H1 (cell line): ENCODE measurements at regions not wholly inside any gene's neighbourhood (a gene's known extent, or its start where the extent isn't known, plus 50 kb on each side); places are given as distances from the start of the nearest gene placed in this dataset.

Experiments used
- CTCF ChIA-PET: fragments of 300-600 bp; sonication (Branson Sonifier 250); formaldehyde crosslinking; loops from one replicate; lab custom pipeline; 2021; ENCODE audit not compliant: partially characterized antibody; lab: Charles Lee
- POLR2A ChIA-PET: fragments of 300-600 bp; sonication (Branson Sonifier 250); formaldehyde crosslinking; loops from one replicate; lab custom pipeline; 2021; ENCODE audit warnings: inconsistent platforms; ENCODE audit not compliant: partially characterized antibody; lab: Charles Lee
- DNase-seq, 2 experiments: peaks; one replicate each; pipeline versions ENCODE4 v3.0.0 to v3.0.0-alpha.2; 2010 to 2022; ENCODE audit warnings: low spot score in 2 of 2, low read depth in 1 of 2, mixed read lengths in 1 of 2
- FAIRE-seq: peaks from 2 replicates; lab custom pipeline; 2011; peaks lifted over from hg19 to GRCh38; lab: Jason Lieb, UNC
- H2AFZ ChIP-seq: 2 replicates; pipeline ENCODE4 v1.8.1; 2012; ENCODE audit warnings: low read length, inconsistent platforms
- H2AK5ac ChIP-seq: 2 replicates; pipeline ENCODE4 v1.6.1; 2013; ENCODE audit warnings: low read depth, low read length
- H2BK120ac ChIP-seq: replicated peaks from 2 replicates; pipeline ENCODE3; 2013; ENCODE audit warnings: low read depth, low read length, inconsistent platforms
- H2BK12ac ChIP-seq: 2 replicates; pipeline ENCODE4 v1.6.1; 2013; ENCODE audit warnings: low read depth, low read length
- H2BK15ac ChIP-seq: 2 replicates; pipeline ENCODE4 v1.6.1; 2013; ENCODE audit warnings: low read length
- H2BK20ac ChIP-seq: 2 replicates; pipeline ENCODE4 v1.6.1; 2013; ENCODE audit warnings: low read length
- H2BK5ac ChIP-seq: 2 replicates; pipeline ENCODE4 v1.6.1; 2013; ENCODE audit warnings: low read depth, low read length
- H3K14ac ChIP-seq: 2 replicates; pipeline ENCODE4 v1.6.1; 2013; ENCODE audit warnings: inconsistent platforms; ENCODE audit not compliant: insufficient read length
- H3K18ac ChIP-seq: 2 replicates; pipeline ENCODE4 v1.6.1; 2013; ENCODE audit warnings: low read length; ENCODE audit errors: extremely low read depth
- H3K23ac ChIP-seq: 2 replicates; pipeline ENCODE4 v1.6.1; 2013; ENCODE audit warnings: inconsistent platforms; ENCODE audit not compliant: insufficient read length
- H3K23me2 ChIP-seq: 2 replicates; pipeline ENCODE4 v1.6.1; 2013; ENCODE audit warnings: low read depth, low read length
- H3K27ac ChIP-seq: 2 replicates; pipeline ENCODE4 v1.6.1; 2011; ENCODE audit warnings: low read depth, low read length, inconsistent platforms
- H3K27me3 ChIP-seq, 4 experiments: replicated peaks in 1 of 4; 1 replicate in 1 of 4; 2 replicates in 3 of 4; pipeline versions ENCODE4 v1.6.1 to v1.8.1; 2011 to 2013; ENCODE audit warnings: low read length in 3 of 4, mild to moderate bottlenecking in 3 of 4, inconsistent platforms in 2 of 4, mixed read lengths in 2 of 4, moderate library complexity in 1 of 4; ENCODE audit not compliant: control insufficient read depth in 3 of 4, insufficient read depth in 3 of 4; ENCODE audit errors: extremely low read depth in 1 of 4
- H3K36me3 ChIP-seq, 4 experiments: 2 replicates each; pipeline versions ENCODE4 v1.6.1 to v1.8.1; 2011 to 2013; ENCODE audit warnings: mild to moderate bottlenecking in 4 of 4, low read length in 3 of 4, moderate library complexity in 2 of 4, control low read depth in 1 of 4, inconsistent platforms in 1 of 4; ENCODE audit not compliant: insufficient read depth in 4 of 4, control insufficient read depth in 2 of 4
- H3K4ac ChIP-seq: replicated peaks from 2 replicates; pipeline ENCODE3; 2013; ENCODE audit warnings: low read length, low read depth, mixed read lengths, inconsistent platforms; ENCODE audit not compliant: insufficient read length
- H3K4me1 ChIP-seq, 4 experiments: replicated peaks in 1 of 4; 1 replicate in 1 of 4; 2 replicates in 3 of 4; pipeline versions ENCODE4 v1.6.1 to v1.8.1; 2011 to 2013; ENCODE audit warnings: low read length in 3 of 4, inconsistent platforms in 2 of 4, mixed read lengths in 1 of 4; ENCODE audit not compliant: insufficient read depth in 4 of 4, control insufficient read depth in 3 of 4
- H3K4me2 ChIP-seq, 2 experiments: 2 replicates each; pipeline versions ENCODE4 v1.6.1 to v1.8.1; 2011 to 2013; ENCODE audit warnings: low read depth in 2 of 2, low read length in 2 of 2, control low read depth in 1 of 2, inconsistent platforms in 1 of 2, mild to moderate bottlenecking in 1 of 2; ENCODE audit not compliant: insufficient read depth in 1 of 2
- H3K4me3 ChIP-seq, 4 experiments: fragments of 200-600, 300-600 bp in 1 of 4; sonication (generic), shearing (Covaris generic), sonication (Bioruptor Twin) in 1 of 4; 2 replicates each; pipeline versions ENCODE4 v1.5.1 to v1.8.1; 2011 to 2016; ENCODE audit warnings: low read length in 4 of 4, low read depth in 3 of 4, control low read depth in 2 of 4, inconsistent platforms in 2 of 4, mild to moderate bottlenecking in 2 of 4, mixed read lengths in 1 of 4, moderate library complexity in 1 of 4; ENCODE audit not compliant: insufficient read depth in 2 of 4; ENCODE audit errors: extremely low read depth in 1 of 4
- H3K56ac ChIP-seq: replicated peaks from 2 replicates; pipeline ENCODE3; 2013; ENCODE audit warnings: low read depth, mild to moderate bottlenecking, mixed read lengths, low read length, inconsistent platforms; ENCODE audit not compliant: insufficient read length
- H3K79me1 ChIP-seq: 2 replicates; pipeline ENCODE4 v1.6.1; 2013; ENCODE audit warnings: low read depth, low read length, control low read depth
- H3K79me2 ChIP-seq, 2 experiments: 2 replicates each; pipeline versions ENCODE4 v1.6.1 to v1.8.1; 2012 to 2013; ENCODE audit warnings: low read length in 2 of 2, mild to moderate bottlenecking in 2 of 2, inconsistent platforms in 1 of 2; ENCODE audit not compliant: insufficient read depth in 2 of 2, control insufficient read depth in 1 of 2
- H3K9ac ChIP-seq, 4 experiments: replicated peaks in 1 of 4; 1 replicate in 1 of 4; 2 replicates in 3 of 4; pipeline versions ENCODE4 v1.6.1 to v1.8.1; 2011 to 2013; ENCODE audit warnings: low read depth in 3 of 4, low read length in 3 of 4, control low read depth in 2 of 4, mild to moderate bottlenecking in 2 of 4, moderate library complexity in 2 of 4, inconsistent platforms in 1 of 4; ENCODE audit errors: extremely low read depth in 1 of 4
- H3K9me3 ChIP-seq, 2 experiments: 2 replicates each; pipeline versions ENCODE4 v1.6.1 to v1.8.1; 2012 to 2013; ENCODE audit warnings: mild to moderate bottlenecking in 2 of 2, moderate library complexity in 2 of 2, control low read depth in 1 of 2, inconsistent platforms in 1 of 2, low read depth in 1 of 2, low read length in 1 of 2, mixed read lengths in 1 of 2; ENCODE audit not compliant: insufficient read depth in 2 of 2
- H4K20me1 ChIP-seq, 2 experiments: replicated peaks in 1 of 2; 2 replicates each; pipeline versions ENCODE3 to v1.8.1; 2011 to 2013; ENCODE audit warnings: inconsistent platforms in 2 of 2, low read length in 2 of 2, mild to moderate bottlenecking in 1 of 2; ENCODE audit not compliant: insufficient read depth in 2 of 2, control insufficient read depth in 1 of 2
- H4K5ac ChIP-seq: 2 replicates; pipeline ENCODE4 v1.6.1; 2013; ENCODE audit warnings: low read length, low read depth, mixed read lengths, inconsistent platforms; ENCODE audit not compliant: insufficient read length
- H4K8ac ChIP-seq: 2 replicates; pipeline ENCODE4 v1.8.0; 2013; ENCODE audit warnings: mild to moderate bottlenecking, moderate library complexity, low read length, inconsistent platforms; ENCODE audit not compliant: insufficient read depth; ENCODE audit errors: extremely low read depth
- H4K91ac ChIP-seq: replicated peaks from 2 replicates; pipeline ENCODE3; 2013; ENCODE audit warnings: low read length, mixed read lengths, inconsistent platforms; ENCODE audit not compliant: insufficient read length
- CEBPB ChIP-seq: IDR thresholded peaks from 2 replicates; pipeline ENCODE4 v1.6.1; 2012; ENCODE audit warnings: low read depth, low read length
- CTCF ChIP-seq, 3 experiments: IDR thresholded peaks; 1 replicate in 2 of 3; 2 replicates in 1 of 3; pipeline versions ENCODE4 v1.5.1 to v1.6.1; 2011; ENCODE audit warnings: low read length in 3 of 3, mild to moderate bottlenecking in 3 of 3, inconsistent platforms in 2 of 3, low read depth in 1 of 3, moderate library complexity in 1 of 3; ENCODE audit not compliant: insufficient read depth in 1 of 3; ENCODE audit errors: control extremely low read depth in 1 of 3
- KDM5A ChIP-seq: fragments of 200-600 bp; IDR thresholded peaks from 2 replicates; pipeline ENCODE4 v1.7.1; 2012; ENCODE audit warnings: mild to moderate bottlenecking, low read length, inconsistent platforms, mixed read lengths
- MAX ChIP-seq: IDR thresholded peaks from 2 replicates; pipeline ENCODE4 v1.6.1; 2012; ENCODE audit warnings: inconsistent platforms
- NANOG ChIP-seq: IDR thresholded peaks from 2 replicates; pipeline ENCODE4 v1.6.1; 2011; ENCODE audit warnings: low read length, low read depth, mild to moderate bottlenecking, inconsistent platforms; ENCODE audit not compliant: insufficient read depth, poor library complexity, severe bottlenecking
- SP1 ChIP-seq: IDR thresholded peaks from 2 replicates; pipeline ENCODE4 v1.6.1; 2011; ENCODE audit warnings: low read depth, low read length
- TAF1 ChIP-seq: IDR thresholded peaks from 2 replicates; pipeline ENCODE4 v1.6.1; 2011; ENCODE audit warnings: mild to moderate bottlenecking, low read depth, low read length
- TBP ChIP-seq: IDR thresholded peaks from 2 replicates; pipeline ENCODE4 v1.6.1; 2011; ENCODE audit warnings: low read depth, low read length, improper control_type of control experiment
- WGBS, 2 experiments: shearing (Covaris generic) in 1 of 2; methylation state at CpG; one replicate each; pipeline versions ENCODE4 v1.1.6 to v1.1.7; 2013 to 2015; ENCODE audit warnings: low lambda C conversion rate in 2 of 2, mixed read lengths in 2 of 2, inconsistent platforms in 1 of 2, low coverage in 1 of 2, missing lambda C conversion rate in 1 of 2; ENCODE audit not compliant: insufficient replicate concordance in 2 of 2, insufficient coverage in 1 of 2, insufficient read length in 1 of 2; ENCODE audit errors: extremely low coverage in 1 of 2, missing lambda C conversion rate in 1 of 2; 5-methylcytosine and 5-hydroxymethylcytosine counted together

GRCh38 chr7:36787933-36788378 lies 63.7 kb upstream of the AOAH start:
- Histone ChIP-seq H2BK20ac (no peak overlapping the region), H3K56ac (no peak overlapping the region), H3K23ac (no peak overlapping the region), H2BK120ac (no peak overlapping the region), H2BK5ac (no peak overlapping the region), H4K91ac (no peak overlapping the region), H3K4me1 (no peaks in the 10 kb centered on the region), H2AK5ac (no peak overlapping the region), H3K14ac (no peak overlapping the region), H3K36me3 (no peaks in the 10 kb centered on the region), H4K8ac (no peak overlapping the region), H2AFZ (no peak overlapping the region), H3K27me3 (no peaks in the 10 kb centered on the region), H2BK15ac (no peak overlapping the region), H4K20me1 (peaks cover 0 to 2% of the 10 kb centered on the region in 2 experiments), H3K9me3 (no peaks in the 10 kb centered on the region), H3K79me2 (no peaks in the 10 kb centered on the region), H3K4me3 (no peak overlapping the region), H3K23me2 (no peaks in the 10 kb centered on the region), H3K27ac (no peak overlapping the region), H3K18ac (no peak overlapping the region), H3K4ac (no peak overlapping the region), H2BK12ac (no peak overlapping the region), H3K79me1 (no peaks in the 10 kb centered on the region), H3K9ac (no peak overlapping the region), H3K4me2 (no peak overlapping the region), H4K5ac (no peak overlapping the region)
- ChIA-PET POLR2A (no interaction called here), CTCF (interaction anchor here (0.6 to 0.7 kb wide), 2 partner anchors 49 to 260 kb away, joined by 3 to 4 read pairs; no protein-coding TSS in a partner anchor)
- no peak for FAIRE-seq
- WGBS, 2 experiments: 87% methylated on average over 1 of the region's 1 CpG; no CpG with 5 or more reads in 1 of the 2 experiments
- TF ChIP-seq MAX: no peak
- no peak for TF ChIP-seq CTCF (IDR thresholded peaks at IDR 0.05; ENCODE audit: control extremely low read depth in 1 of 3, insufficient read depth in 1 of 3, low read depth in 1 of 3, low read length in 3 of 3)
- no peak for TF ChIP-seq KDM5A
- TF ChIP-seq TBP: no peak
- TF ChIP-seq CEBPB: no peak
- no peak for TF ChIP-seq SP1
- TF ChIP-seq NANOG: no peak
- TF ChIP-seq TAF1: no peak
- DNase-seq: no peak
